Trophoblast cell (in vitro differentiated cells and primary cell): ENCODE measurements at regions not wholly inside any gene's neighbourhood (a gene's known extent, or its start where the extent isn't known, plus 50 kb on each side); places are given as distances from the start of the nearest gene placed in this dataset.

Experiments used
- DNase-seq, 2 donors: peaks; one replicate each; pipeline ENCODE4 v3.0.0-alpha.2; 2016
- H2AFZ ChIP-seq: 2 replicates; pipeline ENCODE4 v1.6.1; 2013; ENCODE audit warnings: low read length, moderate library complexity, mild to moderate bottlenecking; ENCODE audit not compliant: insufficient read depth, poor library complexity
- H2AK5ac ChIP-seq: 2 replicates; pipeline ENCODE4 v1.6.1; 2013; ENCODE audit warnings: mild to moderate bottlenecking, low read length
- H2BK120ac ChIP-seq: 2 replicates; pipeline ENCODE4 v1.6.1; 2013; ENCODE audit warnings: low read length, mild to moderate bottlenecking, moderate library complexity; ENCODE audit not compliant: insufficient read depth, poor library complexity
- H2BK12ac ChIP-seq: 2 replicates; pipeline ENCODE4 v1.6.1; 2013; ENCODE audit warnings: mild to moderate bottlenecking, low read length, moderate library complexity
- H2BK5ac ChIP-seq: 2 replicates; pipeline ENCODE4 v1.6.1; 2013; ENCODE audit warnings: low read length, low read depth, moderate library complexity, mild to moderate bottlenecking; ENCODE audit not compliant: poor library complexity
- H3K14ac ChIP-seq: 2 replicates; pipeline ENCODE4 v1.6.1; 2013; ENCODE audit warnings: mild to moderate bottlenecking, low read length
- H3K18ac ChIP-seq: 2 replicates; pipeline ENCODE4 v1.6.1; 2013; ENCODE audit warnings: mild to moderate bottlenecking, low read length
- H3K23ac ChIP-seq: 2 replicates; pipeline ENCODE4 v1.6.1; 2013; ENCODE audit warnings: low read length
- H3K27ac ChIP-seq: 2 replicates; pipeline ENCODE4 v1.5.1; 2013; ENCODE audit warnings: low read depth, mild to moderate bottlenecking, inconsistent platforms, low read length, moderate library complexity
- H3K27me3 ChIP-seq: 2 replicates; pipeline ENCODE4 v1.6.1; 2013; ENCODE audit warnings: inconsistent platforms, mild to moderate bottlenecking, low read length, moderate library complexity; ENCODE audit not compliant: insufficient read depth
- H3K36me3 ChIP-seq, 2 experiments: 1 replicate in 1 of 2; 2 replicates in 1 of 2; pipeline ENCODE4 v1.6.1; 2013; ENCODE audit warnings: low read length in 2 of 2, mild to moderate bottlenecking in 2 of 2, moderate library complexity in 1 of 2; ENCODE audit not compliant: insufficient read depth in 2 of 2, control insufficient read depth in 1 of 2
- H3K4ac ChIP-seq: 2 replicates; pipeline ENCODE4 v1.6.1; 2013; ENCODE audit warnings: low read depth, mild to moderate bottlenecking, low read length, moderate library complexity
- H3K4me1 ChIP-seq, 2 experiments: 1 replicate in 1 of 2; 2 replicates in 1 of 2; pipeline ENCODE4 v1.6.1; 2013; ENCODE audit warnings: low read length in 2 of 2, mild to moderate bottlenecking in 2 of 2, moderate library complexity in 1 of 2; ENCODE audit not compliant: insufficient read depth in 2 of 2, control insufficient read depth in 1 of 2
- H3K4me2 ChIP-seq: 2 replicates; pipeline ENCODE4 v1.6.1; 2013; ENCODE audit warnings: inconsistent platforms, mild to moderate bottlenecking, low read length, moderate library complexity
- H3K4me3 ChIP-seq: 2 replicates; pipeline ENCODE4 v1.5.1; 2013; ENCODE audit warnings: mild to moderate bottlenecking, low read depth, low read length, inconsistent platforms
- H3K79me1 ChIP-seq: one replicate; pipeline ENCODE4 v1.6.1; 2013; ENCODE audit warnings: low read length
- H3K79me2 ChIP-seq: 2 replicates; pipeline ENCODE4 v1.6.1; 2013; ENCODE audit warnings: low read length, mild to moderate bottlenecking; ENCODE audit not compliant: control insufficient read depth, insufficient read depth, poor library complexity
- H3K9ac ChIP-seq: 2 replicates; pipeline ENCODE4 v1.6.1; 2013; ENCODE audit warnings: mild to moderate bottlenecking, low read length
- H3K9me3 ChIP-seq: 2 replicates; pipeline ENCODE4 v1.6.1; 2013; ENCODE audit warnings: low read depth, mild to moderate bottlenecking, control low read depth, inconsistent platforms, low read length; ENCODE audit not compliant: insufficient read depth
- H4K12ac ChIP-seq: 2 replicates; pipeline ENCODE4 v1.6.1; 2013; ENCODE audit warnings: low read depth, mild to moderate bottlenecking, low read length, moderate library complexity
- H4K8ac ChIP-seq: 2 replicates; pipeline ENCODE4 v1.6.1; 2013; ENCODE audit warnings: low read depth, mild to moderate bottlenecking, low read length, moderate library complexity
- H4K91ac ChIP-seq: one replicate; pipeline ENCODE4 v1.6.1; 2013; ENCODE audit warnings: low read depth, mild to moderate bottlenecking, low read length, moderate library complexity
- WGBS: extraction: QIAGEN DNeasy Blood & Tissue Kit; methylation state at CpG from one replicate; pipeline ENCODE4 v1.1.7; 2013; ENCODE audit warnings: missing lambda C conversion rate; ENCODE audit not compliant: insufficient read length, insufficient coverage; ENCODE audit errors: extremely low coverage; 5-methylcytosine and 5-hydroxymethylcytosine counted together

DNA sequence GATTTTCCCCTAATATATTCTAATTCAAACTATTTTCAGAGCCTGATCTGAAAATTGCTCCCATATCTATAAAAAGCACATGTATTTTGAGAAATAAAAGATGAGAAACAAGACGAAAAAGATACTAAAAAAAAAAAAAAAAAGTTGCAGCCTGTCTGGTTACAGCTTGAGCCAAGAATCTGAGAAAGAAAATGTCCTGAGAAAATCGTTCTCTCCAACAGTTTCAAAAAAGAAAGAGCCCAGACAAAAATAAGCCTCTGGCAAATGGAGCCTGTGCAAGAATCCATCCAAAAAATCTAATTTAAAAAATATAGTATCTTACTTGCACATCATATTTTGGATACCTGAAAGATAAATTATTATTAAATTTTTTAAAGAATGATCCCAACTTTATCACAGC is 163.0 kb upstream of the TBL1X start:
- no peak overlapping the region for H3K14ac ChIP-seq
- no CpG with 5 or more reads among the region's 2 CpGs for WGBS

DNA sequence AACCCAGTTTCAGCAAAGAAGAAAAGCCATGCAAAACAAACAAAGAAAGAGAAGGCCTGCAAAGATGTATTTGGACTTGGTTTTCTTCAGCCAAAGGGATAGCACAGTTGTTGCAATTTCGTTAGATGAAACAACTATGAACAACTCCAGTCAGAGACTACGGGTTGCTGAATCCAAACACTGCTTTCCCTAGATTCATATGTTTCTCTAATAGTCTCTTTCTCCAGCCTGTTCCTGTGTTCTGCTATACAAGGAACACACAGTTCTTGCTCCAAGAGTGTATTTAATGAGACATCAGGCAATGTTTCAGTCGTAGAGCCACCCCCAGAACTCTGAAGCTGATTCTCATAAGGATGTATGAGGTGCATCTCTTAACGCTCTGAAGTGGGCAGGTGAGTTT is 162.5 kb upstream of the TBL1X start:
- no peaks in the 10 kb centered on the region for H3K79me1 ChIP-seq
- DNase-seq, result no peak
- no peak overlapping the region for H2BK120ac ChIP-seq
- no peak overlapping the region for H3K18ac ChIP-seq
- no peak overlapping the region for H3K23ac ChIP-seq
- no peak overlapping the region for H3K27ac ChIP-seq
- H2BK12ac ChIP-seq, result no peak overlapping the region
- H3K27me3 ChIP-seq, result no peaks in the 10 kb centered on the region
- H3K36me3 ChIP-seq, result no peaks in the 10 kb centered on the region
- H2BK5ac ChIP-seq, result no peak overlapping the region
- no peak overlapping the region for H3K4me2 ChIP-seq
- no peak overlapping the region for H2AFZ ChIP-seq
- no peak overlapping the region for H3K4ac ChIP-seq
- no peak overlapping the region for H3K4me3 ChIP-seq
- no peaks in the 10 kb centered on the region for H3K9me3 ChIP-seq
- no peak overlapping the region for H4K12ac ChIP-seq
- H4K8ac ChIP-seq, result no peak overlapping the region
- no peak overlapping the region for H4K91ac ChIP-seq
- H3K79me2 ChIP-seq, result no peaks in the 10 kb centered on the region
- H3K14ac ChIP-seq, result no peak overlapping the region
- H2AK5ac ChIP-seq, result no peak overlapping the region
- no CpG with 5 or more reads among the region's 4 CpGs for WGBS
- H3K9ac ChIP-seq, result no peak overlapping the region
- H3K4me1 ChIP-seq, result no peaks in the 10 kb centered on the region

More for the DNA sequence above, 163.0 kb upstream of the TBL1X start:
- H2BK12ac ChIP-seq, result no peak overlapping the region
- H2AK5ac ChIP-seq, result no peak overlapping the region
- H3K9me3 ChIP-seq, result no peaks in the 10 kb centered on the region
- no peaks in the 10 kb centered on the region for H3K36me3 ChIP-seq
- no peak overlapping the region for H3K27ac ChIP-seq
- DNase-seq, result no peak
- no peak overlapping the region for H2BK120ac ChIP-seq
- H3K18ac ChIP-seq, result no peak overlapping the region
- no peak overlapping the region for H3K9ac ChIP-seq
- no peak overlapping the region for H4K91ac ChIP-seq
- H4K12ac ChIP-seq, result no peak overlapping the region
- H3K27me3 ChIP-seq, result no peaks in the 10 kb centered on the region
- H3K23ac ChIP-seq, result no peak overlapping the region
- H3K4me1 ChIP-seq, result no peaks in the 10 kb centered on the region
- no peak overlapping the region for H3K4me2 ChIP-seq
- H3K4ac ChIP-seq, result no peak overlapping the region
- no peak overlapping the region for H2BK5ac ChIP-seq
- no peaks in the 10 kb centered on the region for H3K79me1 ChIP-seq
- no peak overlapping the region for H3K4me3 ChIP-seq
- H2AFZ ChIP-seq, result no peak overlapping the region
- no peak overlapping the region for H4K8ac ChIP-seq
- H3K79me2 ChIP-seq, result no peaks in the 10 kb centered on the region

DNA sequence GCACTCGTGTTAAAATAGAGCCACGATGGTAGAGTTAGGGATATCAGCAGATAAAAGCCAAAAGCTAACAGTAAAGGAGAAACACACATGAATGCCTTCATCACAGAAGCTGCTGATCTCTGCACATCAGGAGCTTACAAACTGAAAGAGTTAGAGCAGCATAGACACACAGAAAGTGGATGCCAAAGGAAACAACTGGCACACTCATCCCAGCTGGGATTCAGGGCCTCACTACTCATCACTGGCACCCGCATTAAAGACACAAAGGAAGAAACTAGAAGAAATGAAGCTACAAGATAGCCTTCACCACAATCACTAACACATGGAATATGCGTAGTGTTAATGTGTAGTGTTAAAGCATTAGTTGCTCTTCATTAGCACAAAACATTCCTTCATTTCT is 156.4 kb upstream of the TBL1X start:
- Histone ChIP-seq H3K79me1 (no peaks in the 10 kb centered on the region), H3K9me3 (no peaks in the 10 kb centered on the region), H3K14ac (no peak overlapping the region), H3K18ac (no peak overlapping the region), H3K4me3 (no peak overlapping the region), H3K4me2 (no peak overlapping the region), H2AFZ (no peak overlapping the region), H3K4me1 (no peaks in the 10 kb centered on the region), H2BK12ac (no peak overlapping the region), H2BK120ac (no peak overlapping the region), H3K23ac (no peak overlapping the region), H4K8ac (no peak overlapping the region), H3K4ac (no peak overlapping the region), H2BK5ac (no peak overlapping the region), H4K12ac (no peak overlapping the region), H2AK5ac (no peak overlapping the region), H3K27me3 (no peaks in the 10 kb centered on the region), H3K36me3 (no peaks in the 10 kb centered on the region), H4K91ac (no peak overlapping the region), H3K27ac (no peak overlapping the region), H3K9ac (no peak overlapping the region), H3K79me2 (no peaks in the 10 kb centered on the region)
- no peak for DNase-seq
- no CpG with 5 or more reads among the region's 4 CpGs for WGBS

DNA sequence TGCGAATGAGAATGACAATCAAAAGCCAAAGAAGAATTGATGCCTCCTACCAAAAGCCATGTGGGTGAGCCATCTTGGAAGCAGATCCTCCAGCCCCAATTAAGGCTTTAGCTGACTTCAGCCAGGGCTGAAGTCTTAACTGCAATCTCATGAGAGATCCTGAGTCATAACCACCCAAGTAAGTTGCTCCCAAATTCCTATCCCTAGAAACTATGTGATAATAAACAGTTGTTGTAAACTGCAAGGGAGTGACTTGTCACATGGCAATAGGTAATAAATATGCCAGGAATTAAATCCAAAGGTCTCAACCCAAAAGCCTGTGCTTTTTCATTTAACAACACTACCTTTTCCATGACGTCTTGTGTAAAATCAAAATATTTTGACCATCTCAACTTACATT is 154.2 kb upstream of the TBL1X start:
- Histone ChIP-seq H4K91ac (no peak overlapping the region), H3K4me3 (no peak overlapping the region), H3K36me3 (no peaks in the 10 kb centered on the region), H3K27me3 (no peaks in the 10 kb centered on the region), H2BK12ac (no peak overlapping the region), H3K79me2 (no peaks in the 10 kb centered on the region), H3K23ac (no peak overlapping the region), H3K4ac (no peak overlapping the region), H4K12ac (no peak overlapping the region), H2AK5ac (no peak overlapping the region), H2BK5ac (no peak overlapping the region), H3K18ac (no peak overlapping the region), H2BK120ac (no peak overlapping the region), H4K8ac (no peak overlapping the region), H3K79me1 (no peaks in the 10 kb centered on the region), H3K4me1 (no peaks in the 10 kb centered on the region), H2AFZ (no peak overlapping the region), H3K27ac (no peak overlapping the region), H3K9me3 (no peaks in the 10 kb centered on the region), H3K4me2 (no peak overlapping the region), H3K9ac (no peak overlapping the region), H3K14ac (no peak overlapping the region)
- DNase-seq, result peak in 1 of 2 donors; percentile 49
- no CpG with 5 or more reads among the region's 2 CpGs for WGBS
